ENCODE measurements at regions not wholly inside any gene's neighbourhood (a gene's known extent, or its start where the extent isn't known, plus 50 kb on each side); places are given as distances from the start of the nearest gene placed in this dataset.

GRCh38 chr14:42141328-42141727 is 534.7 kb downstream of the LRFN5 start:
- DNase-seq (ENCODE audit: low read depth, low spot score), result no peak

GRCh38 chr14:42140831-42141279 is 534.2 kb downstream of the LRFN5 start:
- no peak for DNase-seq (ENCODE audit: low read depth, low spot score)

- no peak for DNase-seq (ENCODE audit: low read depth, low spot score)
Measured at GRCh38 chr14:42140001-42140400, 533.3 kb downstream of the LRFN5 start.

- no peak for DNase-seq (ENCODE audit: low read depth, low spot score)
Measured at GRCh38 chr14:42138406-42138805, 531.7 kb downstream of the LRFN5 start.

GRCh38 chr14:42130815-42131214 is 524.1 kb downstream of the LRFN5 start:
- no peak for DNase-seq (ENCODE audit: low read depth, low spot score)

- no peak for DNase-seq (ENCODE audit: low read depth, low spot score)
Measured at GRCh38 chr14:42123526-42123925, 516.9 kb downstream of the LRFN5 start.

- DNase-seq (ENCODE audit: low read depth, low spot score), result no peak
Measured at GRCh38 chr14:42113358-42114069, 506.8 kb downstream of the LRFN5 start.

- no peak for DNase-seq (ENCODE audit: low read depth, low spot score)
Measured at GRCh38 chr14:42112108-42112507, 505.4 kb downstream of the LRFN5 start.

GRCh38 chr14:42111355-42111754 is 504.7 kb downstream of the LRFN5 start:
- DNase-seq (ENCODE audit: low read depth, low spot score), result no peak

GRCh38 chr14:42110167-42110566 is 503.5 kb downstream of the LRFN5 start:
- no peak for DNase-seq (ENCODE audit: low read depth, low spot score)

- DNase-seq (ENCODE audit: low read depth, low spot score), result no peak
Measured at GRCh38 chr14:42095155-42095554, 488.5 kb downstream of the LRFN5 start.

GRCh38 chr14:42090122-42090521 is 483.4 kb downstream of the LRFN5 start:
- DNase-seq (ENCODE audit: low read depth, low spot score), result no peak

GRCh38 chr14:42079911-42080310 is 473.2 kb downstream of the LRFN5 start:
- DNase-seq (ENCODE audit: low read depth, low spot score), result no peak

GRCh38 chr14:42078345-42078744 is 471.7 kb downstream of the LRFN5 start:
- no peak for DNase-seq (ENCODE audit: low read depth, low spot score)

GRCh38 chr14:42070031-42070430 is 463.4 kb downstream of the LRFN5 start:
- DNase-seq (ENCODE audit: low read depth, low spot score), result no peak

GRCh38 chr14:42057111-42057510 is 450.4 kb downstream of the LRFN5 start:
- DNase-seq (ENCODE audit: low read depth, low spot score), result no peak

- DNase-seq (ENCODE audit: low read depth, low spot score), result no peak
Measured at GRCh38 chr14:42047421-42048055, 440.9 kb downstream of the LRFN5 start.

- DNase-seq (ENCODE audit: low read depth, low spot score), result no peak
Measured at GRCh38 chr14:42045383-42045782, 438.7 kb downstream of the LRFN5 start.

GRCh38 chr14:42028607-42029006 is 421.9 kb downstream of the LRFN5 start:
- no peak for DNase-seq (ENCODE audit: low read depth, low spot score)

- DNase-seq (ENCODE audit: low read depth, low spot score), result no peak
Measured at GRCh38 chr14:42027271-42027670, 420.6 kb downstream of the LRFN5 start.

- no peak for DNase-seq (ENCODE audit: low read depth, low spot score)
Measured at GRCh38 chr14:42023452-42023851, 416.8 kb downstream of the LRFN5 start.

GRCh38 chr14:42014301-42014700 is 407.6 kb downstream of the LRFN5 start:
- no peak for DNase-seq (ENCODE audit: low read depth, low spot score)

GRCh38 chr14:42013559-42013958 is 406.9 kb downstream of the LRFN5 start:
- no peak for DNase-seq (ENCODE audit: low read depth, low spot score)
